T-helper 17 cell (primary cell): ENCODE measurements at regions not wholly inside any gene's neighbourhood (a gene's known extent, or its start where the extent isn't known, plus 50 kb on each side); places are given as distances from the start of the nearest gene placed in this dataset.

Experiments used
- ATAC-seq: fragments of 150-1000 bp; cut with Tn5 transposase; 2 replicates; pipeline ENCODE4 v1.10.0; 2021; ENCODE audit warnings: mild to moderate bottlenecking, moderate library complexity
- DNase-seq, 3 donors: peaks; one replicate each; pipeline versions ENCODE4 v3.0.0 to v3.0.0-alpha.2; 2020 to 2021
- H3K9me3 ChIP-seq: one replicate; pipeline ENCODE4 v1.7.0; 2013; ENCODE audit warnings: low read length, mild to moderate bottlenecking; ENCODE audit not compliant: control insufficient read depth, poor library complexity, severe bottlenecking
- H3K27ac Mint-ChIP-seq: one replicate; pipeline ENCODE4 v1.8.0; 2022; ENCODE audit warnings: mild to moderate bottlenecking, moderate library complexity, mixed read lengths
- H3K27me3 Mint-ChIP-seq: one replicate; pipeline ENCODE4 v1.8.0; 2022; ENCODE audit warnings: mixed read lengths
- H3K36me3 Mint-ChIP-seq: one replicate; pipeline ENCODE4 v1.8.0; 2022; ENCODE audit warnings: low read depth, mixed read lengths
- H3K4me1 Mint-ChIP-seq: one replicate; pipeline ENCODE4 v1.8.0; 2022; ENCODE audit warnings: mild to moderate bottlenecking, mixed read lengths
- H3K4me3 Mint-ChIP-seq: one replicate; pipeline ENCODE4 v1.8.0; 2022; ENCODE audit warnings: mild to moderate bottlenecking, moderate library complexity, mixed read lengths

- no peak for ATAC-seq
- Mint-ChIP-seq H3K27ac (no peak overlapping the region), H3K4me3 (no peak overlapping the region), H3K4me1 (peaks cover 26% of the 10 kb centered on the region), H3K36me3 (no peaks in the 10 kb centered on the region), H3K27me3 (no peaks in the 10 kb centered on the region)
- H3K9me3 ChIP-seq, result no peaks in the 10 kb centered on the region
- no peak for DNase-seq
These were observed 248.8 kb upstream of the PWP1 start for GRCh38 chr12:107436836-107437235.

GRCh38 chr12:107437954-107438353, 247.6 kb upstream of the PWP1 start:
- Mint-ChIP-seq H3K36me3 (no peaks in the 10 kb centered on the region), H3K4me3 (no peak overlapping the region), H3K4me1 (peaks cover 31% of the 10 kb centered on the region), H3K27me3 (no peaks in the 10 kb centered on the region), H3K27ac (no peak overlapping the region)
- ATAC-seq, result no peak
- H3K9me3 ChIP-seq, result no peaks in the 10 kb centered on the region
- DNase-seq, result no peak

GRCh38 chr12:107439026-107439738, 246.4 kb upstream of the PWP1 start:
- no peak for DNase-seq
- H3K4me3 Mint-ChIP-seq, result no peak overlapping the region
- ATAC-seq, result no peak
- no peaks in the 10 kb centered on the region for H3K36me3 Mint-ChIP-seq
- no peaks in the 10 kb centered on the region for H3K27me3 Mint-ChIP-seq
- no peaks in the 10 kb centered on the region for H3K9me3 ChIP-seq
- no peak overlapping the region for H3K27ac Mint-ChIP-seq
- H3K4me1 Mint-ChIP-seq, result peaks cover 38% of the 10 kb centered on the region

- Mint-ChIP-seq H3K27me3 (no peaks in the 10 kb centered on the region), H3K36me3 (no peaks in the 10 kb centered on the region), H3K4me3 (no peak overlapping the region), H3K27ac (peak overlapping the region; percentile 0), H3K4me1 (peaks cover 34% of the 10 kb centered on the region)
- no peak for ATAC-seq
- H3K9me3 ChIP-seq, result no peaks in the 10 kb centered on the region
- no peak for DNase-seq
These were observed 245.0 kb upstream of the PWP1 start for GRCh38 chr12:107440606-107441005.

GRCh38 chr12:107441665-107442300, 243.8 kb upstream of the PWP1 start:
- no peaks in the 10 kb centered on the region for H3K9me3 ChIP-seq
- peak overlapping the region; percentile 81 for H3K27ac Mint-ChIP-seq
- peak; percentile 80 for ATAC-seq
- peak overlapping the region; percentile 52 for H3K4me3 Mint-ChIP-seq
- no peaks in the 10 kb centered on the region for H3K27me3 Mint-ChIP-seq
- H3K4me1 Mint-ChIP-seq, result peaks cover 37% of the 10 kb centered on the region
- no peaks in the 10 kb centered on the region for H3K36me3 Mint-ChIP-seq
- no peak for DNase-seq

- ATAC-seq (no peak), DNase-seq (no peak)
- H3K4me1 Mint-ChIP-seq, result peaks cover 37% of the 10 kb centered on the region
- H3K4me3 Mint-ChIP-seq, result peak overlapping the region; percentile 52
- peak overlapping the region; percentile 81 for H3K27ac Mint-ChIP-seq
- H3K27me3 Mint-ChIP-seq, result no peaks in the 10 kb centered on the region
- H3K36me3 Mint-ChIP-seq, result no peaks in the 10 kb centered on the region
- no peaks in the 10 kb centered on the region for H3K9me3 ChIP-seq
These were observed 243.1 kb upstream of the PWP1 start for GRCh38 chr12:107442326-107442987.

- peak overlapping the region; percentile 81 for H3K27ac Mint-ChIP-seq
- no peak for DNase-seq
- no peaks in the 10 kb centered on the region for H3K27me3 Mint-ChIP-seq
These were observed 242.1 kb upstream of the PWP1 start for GRCh38 chr12:107443320-107444090.

GRCh38 chr12:107444771-107445170, 240.8 kb upstream of the PWP1 start:
- Mint-ChIP-seq H3K4me1 (peaks cover 27% of the 10 kb centered on the region), H3K27me3 (no peaks in the 10 kb centered on the region), H3K27ac (no peak overlapping the region), H3K36me3 (no peaks in the 10 kb centered on the region), H3K4me3 (no peak overlapping the region)
- no peak for ATAC-seq
- no peaks in the 10 kb centered on the region for H3K9me3 ChIP-seq
- DNase-seq, result no peak

More at GRCh38 chr12:107443320-107444090, 242.1 kb upstream of the PWP1 start:
- H3K9me3 ChIP-seq, result no peaks in the 10 kb centered on the region
- no peak for ATAC-seq
- H3K36me3 Mint-ChIP-seq, result no peaks in the 10 kb centered on the region
- H3K4me1 Mint-ChIP-seq, result peaks cover 36% of the 10 kb centered on the region
- no peak overlapping the region for H3K4me3 Mint-ChIP-seq

- Mint-ChIP-seq H3K27ac (no peak overlapping the region), H3K4me1 (peaks cover 23% of the 10 kb centered on the region), H3K27me3 (no peaks in the 10 kb centered on the region), H3K4me3 (no peak overlapping the region), H3K36me3 (no peaks in the 10 kb centered on the region)
- no peak for DNase-seq
- no peak for ATAC-seq
- no peaks in the 10 kb centered on the region for H3K9me3 ChIP-seq
These were observed 239.1 kb upstream of the PWP1 start for GRCh38 chr12:107446476-107446875.

- Mint-ChIP-seq H3K36me3 (no peaks in the 10 kb centered on the region), H3K27me3 (no peaks in the 10 kb centered on the region), H3K4me1 (peaks cover 19% of the 10 kb centered on the region), H3K4me3 (no peak overlapping the region), H3K27ac (no peak overlapping the region)
- no peak for ATAC-seq
- H3K9me3 ChIP-seq, result no peaks in the 10 kb centered on the region
- DNase-seq, result no peak
These were observed 238.3 kb upstream of the PWP1 start for GRCh38 chr12:107447336-107447735.

GRCh38 chr12:107448198-107448597, 237.4 kb upstream of the PWP1 start:
- no peaks in the 10 kb centered on the region for H3K9me3 ChIP-seq
- no peaks in the 10 kb centered on the region for H3K36me3 Mint-ChIP-seq
- ATAC-seq (no peak), DNase-seq (no peak)
- no peak overlapping the region for H3K4me3 Mint-ChIP-seq
- no peak overlapping the region for H3K27ac Mint-ChIP-seq
- H3K27me3 Mint-ChIP-seq, result no peaks in the 10 kb centered on the region
- peaks cover 19% of the 10 kb centered on the region for H3K4me1 Mint-ChIP-seq

GRCh38 chr12:107449891-107450290, 235.7 kb upstream of the PWP1 start:
- Mint-ChIP-seq H3K4me3 (peak overlapping the region; percentile 15), H3K36me3 (no peaks in the 10 kb centered on the region), H3K27me3 (no peaks in the 10 kb centered on the region), H3K4me1 (peaks cover 16% of the 10 kb centered on the region), H3K27ac (no peak overlapping the region)
- no peaks in the 10 kb centered on the region for H3K9me3 ChIP-seq
- no peak for ATAC-seq
- DNase-seq, result no peak

GRCh38 chr12:107450541-107450940, 235.1 kb upstream of the PWP1 start:
- Mint-ChIP-seq H3K4me3 (no peak overlapping the region), H3K4me1 (peaks cover 20% of the 10 kb centered on the region), H3K27ac (no peak overlapping the region), H3K36me3 (no peaks in the 10 kb centered on the region), H3K27me3 (no peaks in the 10 kb centered on the region)
- H3K9me3 ChIP-seq, result no peaks in the 10 kb centered on the region
- no peak for ATAC-seq
- no peak for DNase-seq
